Posterior vena cava (tissue), 2 donors: ENCODE measurements at regions not wholly inside any gene's neighbourhood (a gene's known extent, or its start where the extent isn't known, plus 50 kb on each side); places are given as distances from the start of the nearest gene placed in this dataset.

Experiments
- DNase-seq: peaks from one replicate; pipeline ENCODE4 v3.0.0-alpha.2; 2020; ENCODE audit warnings: low spot score
- intact Hi-C, 2 donors: fragments of 100-400 bp; cut with DNase I; formaldehyde crosslinking; loops; one replicate each; pipeline versions ENCODE4 v1.14.1 to v1.14.2; 2022 to 2023
- donor health status: DM: yes; HTN: yes; CAD: no.
- donor health status: DM: yes; HTN: yes; CAD: no.

GRCh38 chr11:115580927-115581680 is 76.9 kb upstream of the CADM1 start:
- DNase-seq: no peak
- intact Hi-C loops: no loop called here

GRCh38 chr11:115580416-115580815 is 76.2 kb upstream of the CADM1 start:
- intact Hi-C loops: no loop called here
- DNase-seq: no peak

- intact Hi-C loops: no loop called here
- no peak for DNase-seq
These were observed 75.1 kb upstream of the CADM1 start for GRCh38 chr11:115579181-115579825.

- no peak for DNase-seq
- intact Hi-C loops: no loop called here
These were observed 74.1 kb upstream of the CADM1 start for GRCh38 chr11:115578275-115578674.

GRCh38 chr11:115577701-115578100 is 73.5 kb upstream of the CADM1 start:
- DNase-seq: no peak
- intact Hi-C loops: no loop called here

GRCh38 chr11:115576606-115577380 is 72.6 kb upstream of the CADM1 start:
- intact Hi-C loops: no loop called here
- DNase-seq: no peak

- DNase-seq: no peak
- intact Hi-C loops: no loop called here
These were observed 68.3 kb upstream of the CADM1 start for GRCh38 chr11:115572551-115572950.

- intact Hi-C loops: no loop called here
- DNase-seq: no peak
These were observed 62.1 kb upstream of the CADM1 start for GRCh38 chr11:115566180-115566764.

GRCh38 chr11:115564851-115565250 is 60.6 kb upstream of the CADM1 start:
- no peak for DNase-seq
- intact Hi-C loops: loop anchor here in 1 of 2 donors (1.0 kb wide), 1 partner anchor 19 kb away; no protein-coding TSS in a partner anchor

GRCh38 chr11:115561116-115561515 is 56.9 kb upstream of the CADM1 start:
- DNase-seq: no peak
- intact Hi-C loops: no loop called here

- intact Hi-C loops: no loop called here
- DNase-seq: no peak
These were observed 54.4 kb upstream of the CADM1 start for GRCh38 chr11:115558635-115559034.

GRCh38 chr11:115557681-115558080 is 53.5 kb upstream of the CADM1 start:
- DNase-seq: no peak
- intact Hi-C loops: no loop called here

GRCh38 chr11:115556984-115557383 is 52.8 kb upstream of the CADM1 start:
- intact Hi-C loops: no loop called here

GRCh38 chr11:115555336-115556090 is 51.3 kb upstream of the CADM1 start:
- intact Hi-C loops: no loop called here

More at GRCh38 chr11:115556984-115557383, 52.8 kb upstream of the CADM1 start:
- no peak for DNase-seq

More at GRCh38 chr11:115555336-115556090, 51.3 kb upstream of the CADM1 start:
- no peak for DNase-seq
